Activated T-helper 1 cell treated with Interleukin-2 at 50 U/mL for 16 hours (primary cell): ENCODE measurements at regions not wholly inside any gene's neighbourhood (a gene's known extent, or its start where the extent isn't known, plus 50 kb on each side); places are given as distances from the start of the nearest gene placed in this dataset.
"Not testable (repeated sequence)": the region's sequence is repeated elsewhere in the genome, so short reads cannot be mapped to it uniquely, and the experiment has no call there.

Experiments used
- DNase-seq: peaks from one replicate; pipeline ENCODE4 v3.0.0-alpha.2; 2020; ENCODE audit warnings: low read depth

- no peak for DNase-seq
These were observed 129.3 kb upstream of the KIF26B start for GRCh38 chr1:245025525-245025924.

- no peak for DNase-seq
These were observed 131.6 kb upstream of the KIF26B start for GRCh38 chr1:245023222-245023621.

GRCh38 chr1:245019910-245020486 is 134.8 kb upstream of the KIF26B start:
- no peak for DNase-seq

DNA sequence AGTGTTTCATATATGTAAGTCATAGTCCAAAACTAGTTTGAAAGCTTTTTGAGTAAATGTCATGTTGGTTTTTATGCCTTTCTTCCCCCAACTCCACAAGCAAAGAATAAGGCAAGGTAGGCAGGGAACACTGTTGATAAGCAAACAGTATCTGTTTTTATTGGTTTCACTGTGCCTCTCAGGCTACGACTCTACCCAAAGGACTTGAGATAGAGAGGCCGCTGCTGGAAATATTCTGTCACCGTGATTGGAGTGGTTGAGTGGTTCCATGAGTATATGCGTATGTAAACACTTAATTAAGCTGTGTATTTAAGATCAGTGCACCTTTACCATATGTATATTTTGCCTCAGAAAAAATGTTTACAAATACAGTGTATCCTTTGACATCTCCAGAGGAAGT is 138.1 kb upstream of the KIF26B start:
- DNase-seq: no peak

DNA sequence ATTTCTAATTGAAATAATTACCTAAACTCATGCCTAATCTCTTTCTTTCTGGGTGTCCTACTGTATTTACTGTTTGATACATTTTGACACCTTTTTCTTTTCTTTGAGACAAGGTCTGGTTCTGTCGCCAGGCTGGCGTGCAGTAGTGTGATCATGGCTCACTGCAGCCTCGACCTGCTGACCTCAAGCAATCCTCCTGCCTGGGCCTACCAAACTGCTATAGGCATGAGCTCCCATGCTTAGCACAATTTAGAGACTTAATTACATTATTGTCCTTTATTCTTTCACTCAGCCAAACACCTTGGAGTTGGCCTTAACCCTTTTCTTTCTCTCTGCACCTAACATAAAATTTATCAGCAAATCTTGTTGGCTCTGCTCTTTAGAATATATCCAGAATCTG is 139.8 kb upstream of the KIF26B start:
- DNase-seq: no peak

DNA sequence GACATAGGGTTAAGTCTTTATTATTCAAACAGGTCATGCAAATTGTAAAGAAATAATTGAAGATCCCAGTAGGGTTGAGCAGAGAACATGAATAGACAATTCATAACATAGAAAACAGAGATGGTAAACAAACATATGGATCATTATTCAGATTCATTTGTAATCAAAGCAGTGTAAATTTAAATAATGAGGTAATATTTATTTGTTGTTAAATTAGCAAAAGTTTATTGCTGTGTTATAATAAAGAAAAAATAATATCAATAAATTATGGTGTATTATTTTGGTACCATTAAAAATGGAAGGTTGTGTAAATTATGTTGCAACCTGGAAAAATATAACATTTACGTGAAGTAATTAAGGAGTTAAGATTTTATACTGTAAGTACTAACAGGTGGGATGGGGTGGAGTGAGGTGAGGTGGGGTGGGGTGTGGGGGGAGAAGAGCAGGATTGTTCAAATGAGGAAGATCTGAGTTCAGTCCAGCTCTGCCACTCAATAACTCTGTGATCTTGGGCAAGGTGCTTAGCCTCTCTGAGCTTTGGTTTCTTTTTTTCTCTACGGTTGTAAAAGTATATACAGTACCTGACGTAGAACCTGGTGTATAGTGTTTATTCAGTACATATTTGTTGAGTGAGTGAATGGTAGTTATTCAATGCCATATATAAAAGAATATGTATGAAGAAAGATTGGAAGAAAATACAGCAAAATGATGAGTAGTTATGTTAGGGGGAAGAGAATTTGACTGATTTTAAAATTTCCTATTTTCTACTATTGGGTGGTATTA is 140.3 kb upstream of the KIF26B start:
- DNase-seq: no peak

GRCh38 chr1:245010018-245010614 is 144.7 kb upstream of the KIF26B start:
- DNase-seq: no peak

DNA sequence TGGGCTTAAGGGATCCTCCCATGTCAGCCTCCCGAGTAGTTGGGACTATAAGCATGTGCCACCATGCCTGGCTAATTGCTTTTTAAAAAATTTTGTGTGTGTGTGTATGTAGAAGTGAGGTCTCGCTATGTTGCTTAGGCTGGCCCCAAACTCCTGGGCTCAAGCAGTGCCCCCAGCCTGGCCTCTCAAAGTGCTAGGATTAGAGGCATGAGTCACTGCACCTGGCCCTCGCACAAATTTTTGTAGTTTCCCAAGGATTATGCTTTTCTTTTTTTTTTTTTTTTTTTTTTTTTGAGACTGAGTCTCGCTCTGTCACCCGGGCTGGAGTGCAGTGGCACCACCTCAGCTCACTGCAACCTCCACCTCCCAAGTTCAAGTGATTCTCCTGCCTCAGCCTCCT is 144.4 kb upstream of the HNRNPU start:
- no peak for DNase-seq

GRCh38 chr1:245007852-245008251 is 143.5 kb upstream of the HNRNPU start:
- DNase-seq: no peak

DNA sequence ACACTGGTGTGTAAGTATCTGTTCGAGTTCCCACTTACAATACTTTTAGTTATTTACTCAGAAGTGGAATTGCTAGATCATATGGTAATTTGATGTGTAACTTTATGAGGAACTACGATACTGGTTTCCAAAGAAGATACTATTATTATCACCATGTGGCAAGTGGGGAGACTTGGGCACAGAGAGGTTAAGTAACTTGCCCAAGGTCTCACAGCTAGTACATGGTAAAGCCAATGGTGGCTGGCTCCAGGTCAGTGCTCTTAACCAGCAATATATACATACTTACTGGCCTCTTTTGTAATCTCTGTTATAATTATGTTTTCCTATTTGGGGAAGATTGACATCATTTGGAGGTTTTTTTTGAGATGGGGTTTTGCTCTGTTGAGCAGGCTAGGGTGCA is 138.9 kb upstream of the HNRNPU start:
- DNase-seq: no peak

DNA sequence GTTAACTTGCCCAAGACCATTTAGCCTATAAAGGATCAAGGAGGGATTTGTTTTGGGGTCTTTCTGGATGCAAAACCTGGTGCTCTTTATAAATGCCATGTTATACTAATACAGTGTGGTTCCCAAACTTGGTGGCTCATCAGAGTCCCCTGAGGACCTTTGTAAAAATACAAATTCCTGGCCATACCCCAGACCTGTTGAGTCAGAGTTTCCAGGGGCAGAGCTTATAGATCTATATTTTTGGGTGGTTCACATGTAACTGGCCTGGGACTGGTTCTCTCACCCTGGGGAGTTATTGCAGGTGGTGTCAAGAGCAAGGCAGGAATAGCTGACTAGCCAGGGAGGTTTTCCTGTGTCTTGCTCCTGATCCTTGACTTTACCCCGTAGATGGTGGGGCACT is 136.9 kb upstream of the HNRNPU start:
- DNase-seq: no peak

DNA sequence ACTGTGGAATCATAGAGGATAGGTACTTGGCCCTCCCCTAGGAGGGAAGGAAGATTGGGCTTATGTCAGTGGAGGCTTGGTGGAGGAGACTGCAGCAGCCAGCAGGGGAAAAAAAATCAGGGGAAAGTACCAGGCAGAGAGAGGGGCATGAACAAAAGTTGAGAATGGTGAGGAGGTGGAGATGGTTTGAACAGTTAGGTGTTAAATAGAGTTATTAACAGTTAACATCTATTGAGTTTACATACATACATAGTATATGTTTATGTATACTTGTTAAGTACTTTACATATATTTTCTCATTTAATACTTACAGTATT is 136.5 kb upstream of the HNRNPU start:
- no peak for DNase-seq

GRCh38 chr1:244999644-245000043 is 135.3 kb upstream of the HNRNPU start:
- DNase-seq: not testable (repeated sequence)

DNA sequence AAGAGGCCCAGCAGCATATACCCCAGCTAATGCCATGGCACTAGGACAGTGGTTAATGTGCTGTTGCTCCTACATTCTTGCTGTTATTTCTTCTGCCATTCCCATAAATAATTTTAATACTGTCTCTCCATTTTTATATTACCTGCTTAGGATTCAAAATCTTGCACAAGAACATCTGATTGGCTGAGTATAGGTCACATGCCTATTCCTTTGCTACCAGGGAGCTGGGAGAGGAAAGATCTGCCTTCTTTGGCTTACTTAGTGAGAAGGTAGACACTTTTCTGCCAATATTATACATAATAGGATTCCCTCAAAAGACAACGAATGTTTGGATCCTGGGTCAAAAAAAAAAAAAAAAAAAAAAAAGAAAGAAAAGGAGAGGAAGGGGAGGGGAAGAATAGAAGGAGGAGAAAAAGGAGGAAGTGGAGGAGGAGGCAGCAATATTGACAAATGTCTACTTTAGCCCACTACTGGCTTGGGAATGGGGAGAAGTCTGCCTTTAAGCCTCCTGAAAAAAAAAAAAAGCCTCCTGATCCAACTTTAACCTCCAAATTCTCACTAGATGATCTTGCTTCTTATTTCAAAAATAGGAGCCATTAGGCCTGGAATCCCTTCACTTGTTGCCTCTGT is 134.5 kb upstream of the HNRNPU start:
- DNase-seq: no peak

GRCh38 chr1:244995602-244996400 is 131.5 kb upstream of the HNRNPU start:
- DNase-seq: no peak

DNA sequence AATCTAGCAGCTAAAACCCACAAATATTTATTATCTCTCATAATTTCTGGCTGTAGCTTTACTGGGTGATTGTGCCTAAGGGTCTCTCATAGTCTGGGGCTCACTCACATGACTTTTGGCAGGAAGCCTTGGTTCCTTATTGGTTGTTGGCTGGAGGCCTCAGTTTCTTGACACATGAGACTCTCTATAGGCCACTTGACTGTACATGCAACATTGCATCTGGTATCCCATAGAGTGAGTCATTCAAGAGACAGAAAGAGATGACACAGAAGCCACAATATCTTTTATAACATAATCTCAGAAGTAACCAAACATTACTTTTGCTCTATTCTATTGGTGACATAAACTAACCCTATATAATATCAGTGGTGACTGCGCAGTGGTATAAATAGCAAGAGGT is 128.5 kb upstream of the HNRNPU start:
- DNase-seq: no peak

DNA sequence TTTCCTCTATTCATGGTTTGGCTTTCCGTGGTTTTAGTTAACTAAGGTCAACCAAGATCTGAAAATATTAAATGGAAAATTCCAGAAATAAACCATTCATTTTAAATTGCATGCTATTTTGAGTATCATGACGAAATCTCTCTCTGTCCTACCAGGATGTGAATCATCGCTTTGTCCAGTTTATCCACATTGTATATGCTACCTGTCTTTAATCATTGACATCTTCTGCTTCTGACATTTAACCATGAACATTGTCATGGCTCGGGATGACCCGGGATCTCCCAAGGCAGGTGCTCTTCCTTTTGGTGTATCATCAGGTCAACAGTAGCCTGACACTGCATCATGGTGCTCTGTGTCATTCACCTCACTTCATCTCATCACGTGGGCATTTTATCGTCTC is 125.5 kb upstream of the HNRNPU start:
- DNase-seq: no peak

GRCh38 chr1:244988521-244988920 is 124.2 kb upstream of the HNRNPU start:
- no peak for DNase-seq

DNA sequence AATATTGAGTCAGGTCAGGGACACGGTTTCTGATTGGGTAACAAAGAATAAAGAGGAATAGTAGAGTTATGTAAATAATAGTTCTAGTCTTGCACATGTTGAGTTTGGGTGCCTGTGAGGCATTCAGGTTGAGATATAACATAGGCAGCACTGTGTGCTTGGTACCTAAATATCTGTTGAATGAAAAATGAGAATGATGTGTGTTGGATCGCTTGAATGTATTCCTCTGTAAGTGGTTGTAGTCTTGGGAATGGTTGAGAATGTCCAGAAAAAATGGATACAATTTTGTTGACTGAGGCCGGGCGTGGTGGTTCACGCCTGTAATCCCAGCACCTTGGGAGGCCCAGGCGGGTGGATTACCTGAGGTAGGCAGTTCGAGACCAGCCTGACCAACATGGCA is 116.3 kb upstream of the HNRNPU start:
- DNase-seq: no peak

DNA sequence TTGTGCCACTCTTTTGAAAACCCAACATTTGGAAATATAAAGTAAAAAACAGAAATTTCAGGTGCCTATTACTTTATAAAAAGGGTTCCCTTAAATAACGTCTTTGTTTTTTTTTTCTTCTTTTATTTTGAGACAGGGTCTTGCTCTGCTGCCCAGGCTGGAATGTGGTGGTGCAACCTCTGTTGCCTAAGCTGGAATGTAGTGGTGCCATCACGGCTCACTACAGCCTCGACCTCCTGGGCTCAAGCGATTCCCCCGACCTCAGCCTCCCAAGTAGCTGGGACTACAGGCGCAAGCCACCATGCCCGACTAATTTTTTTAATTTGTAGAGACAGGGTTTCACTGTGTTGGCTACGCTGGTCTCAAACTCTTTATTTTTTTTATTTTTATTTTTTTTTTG is 110.2 kb upstream of the HNRNPU start:
- DNase-seq: no peak

DNA sequence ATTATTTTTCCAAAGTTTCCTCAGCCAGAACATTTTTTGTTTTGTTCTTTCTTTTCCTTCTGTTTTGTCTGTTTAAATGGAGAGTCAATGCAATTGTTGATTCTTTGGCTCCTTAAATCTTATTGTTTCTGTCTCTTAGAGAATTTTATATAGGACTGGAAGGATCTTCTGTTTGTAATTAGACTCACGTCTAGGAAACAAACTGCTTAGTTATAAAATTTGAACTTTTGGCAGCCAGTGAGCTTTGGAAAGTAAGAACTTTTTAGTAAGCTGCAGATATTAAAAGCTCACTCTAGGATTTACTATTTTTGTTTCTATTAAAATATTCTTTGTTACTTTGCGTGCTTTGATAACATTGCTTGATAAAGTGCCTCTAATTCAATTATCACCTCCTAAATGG is 109.8 kb upstream of the HNRNPU start:
- no peak for DNase-seq

GRCh38 chr1:244971552-244972216 is 107.3 kb upstream of the HNRNPU start:
- DNase-seq: no peak
